Epithelial cell of esophagus (primary cell): ENCODE measurements at regions not wholly inside any gene's neighbourhood (a gene's known extent, or its start where the extent isn't known, plus 50 kb on each side); places are given as distances from the start of the nearest gene placed in this dataset.
"Not testable (repeated sequence)": the region's sequence is repeated elsewhere in the genome, so short reads cannot be mapped to it uniquely, and the experiment has no call there.

Source experiments
- DNase-seq: peaks from one replicate; pipeline ENCODE4 v3.0.0; 2010; ENCODE audit warnings: low read depth
- H3K4me3 ChIP-seq: 2 replicates; pipeline ENCODE4 v1.5.1; 2011; ENCODE audit warnings: mild to moderate bottlenecking, low read length, control low read depth
- TF ChIP-seq, protein P1 (sequence below): IDR thresholded peaks from 2 replicates; pipeline ENCODE4 v1.5.1; 2011; ENCODE audit warnings: low read depth, mild to moderate bottlenecking, low read length, control low read depth, inconsistent platforms; ENCODE audit not compliant: insufficient read depth; ENCODE audit errors: missing control alignments

DNA sequence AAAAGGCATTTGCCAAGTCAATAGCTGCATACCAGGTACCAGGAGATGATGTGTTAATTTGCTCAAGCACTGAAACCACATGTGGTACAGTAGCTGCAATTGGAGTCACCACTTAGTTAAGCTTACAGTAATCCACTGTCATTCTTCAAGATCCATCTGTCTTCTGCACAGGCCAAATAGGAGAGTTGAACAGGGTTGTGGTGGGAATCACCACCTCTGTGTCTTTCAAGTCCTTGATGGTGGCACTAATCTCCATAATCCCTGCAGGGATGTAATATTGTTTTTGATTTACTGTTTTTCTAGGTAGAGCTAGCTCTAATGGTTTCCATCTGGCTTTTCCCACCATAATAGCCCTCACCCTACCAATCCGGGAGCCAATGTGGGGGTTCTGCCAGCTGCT is 91.9 kb downstream of the FCRL5 start:
- TF ChIP-seq, protein P1, sequence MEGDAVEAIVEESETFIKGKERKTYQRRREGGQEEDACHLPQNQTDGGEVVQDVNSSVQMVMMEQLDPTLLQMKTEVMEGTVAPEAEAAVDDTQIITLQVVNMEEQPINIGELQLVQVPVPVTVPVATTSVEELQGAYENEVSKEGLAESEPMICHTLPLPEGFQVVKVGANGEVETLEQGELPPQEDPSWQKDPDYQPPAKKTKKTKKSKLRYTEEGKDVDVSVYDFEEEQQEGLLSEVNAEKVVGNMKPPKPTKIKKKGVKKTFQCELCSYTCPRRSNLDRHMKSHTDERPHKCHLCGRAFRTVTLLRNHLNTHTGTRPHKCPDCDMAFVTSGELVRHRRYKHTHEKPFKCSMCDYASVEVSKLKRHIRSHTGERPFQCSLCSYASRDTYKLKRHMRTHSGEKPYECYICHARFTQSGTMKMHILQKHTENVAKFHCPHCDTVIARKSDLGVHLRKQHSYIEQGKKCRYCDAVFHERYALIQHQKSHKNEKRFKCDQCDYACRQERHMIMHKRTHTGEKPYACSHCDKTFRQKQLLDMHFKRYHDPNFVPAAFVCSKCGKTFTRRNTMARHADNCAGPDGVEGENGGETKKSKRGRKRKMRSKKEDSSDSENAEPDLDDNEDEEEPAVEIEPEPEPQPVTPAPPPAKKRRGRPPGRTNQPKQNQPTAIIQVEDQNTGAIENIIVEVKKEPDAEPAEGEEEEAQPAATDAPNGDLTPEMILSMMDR, result no peak
- H3K4me3 ChIP-seq, result no peak overlapping the region
- no peak for DNase-seq

GRCh38 chr1:157457279-157457678 is 95.0 kb downstream of the FCRL5 start:
- no peak overlapping the region for H3K4me3 ChIP-seq
- no peak for DNase-seq
- TF ChIP-seq, protein P1, result no peak

DNA sequence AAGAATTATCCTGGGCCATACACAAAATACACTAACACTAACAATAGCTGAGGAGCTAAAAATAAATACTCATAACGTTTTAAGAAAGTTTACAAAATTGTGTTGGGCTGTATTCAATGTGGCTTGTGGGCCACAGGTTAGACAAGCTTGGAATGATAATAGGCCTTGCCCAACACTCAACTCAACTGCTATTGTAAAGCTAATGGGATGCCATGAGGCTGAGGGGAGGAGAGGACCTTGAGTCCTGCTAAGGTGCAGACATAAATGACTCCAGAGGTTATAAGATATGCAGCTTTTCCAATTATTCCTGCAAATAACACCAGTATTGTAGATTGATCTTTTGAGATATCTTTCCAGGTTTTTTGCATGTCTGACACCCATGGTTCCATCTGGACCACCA is 97.0 kb downstream of the FCRL5 start:
- no peak overlapping the region for H3K4me3 ChIP-seq
- TF ChIP-seq, protein P1, result no peak
- no peak for DNase-seq

GRCh38 chr1:157450106-157450505 is 102.2 kb downstream of the FCRL5 start:
- TF ChIP-seq, protein P1, result no peak
- no peak overlapping the region for H3K4me3 ChIP-seq
- DNase-seq, result no peak

DNA sequence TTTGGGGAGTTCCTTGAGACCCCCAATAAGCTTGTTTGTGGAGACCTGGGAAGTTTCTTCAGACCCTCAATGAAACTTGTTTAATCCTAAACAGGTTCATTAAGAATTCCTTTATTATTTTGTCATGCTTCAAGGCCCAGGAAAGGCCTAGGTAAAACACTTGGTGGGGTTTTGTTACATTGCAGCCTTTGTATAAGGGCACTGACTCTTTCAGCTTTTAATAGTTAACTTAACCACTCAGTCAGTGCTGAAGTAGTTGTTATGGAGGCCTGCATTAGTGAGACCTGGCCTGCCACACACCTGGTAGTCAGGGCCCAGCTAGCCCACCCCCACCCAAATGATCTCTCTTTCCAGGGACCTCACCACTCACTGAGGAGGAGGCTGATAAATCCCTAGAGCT is 103.7 kb downstream of the FCRL5 start:
- TF ChIP-seq, protein P1, result no peak
- H3K4me3 ChIP-seq, result no peak overlapping the region
- DNase-seq, result no peak

DNA sequence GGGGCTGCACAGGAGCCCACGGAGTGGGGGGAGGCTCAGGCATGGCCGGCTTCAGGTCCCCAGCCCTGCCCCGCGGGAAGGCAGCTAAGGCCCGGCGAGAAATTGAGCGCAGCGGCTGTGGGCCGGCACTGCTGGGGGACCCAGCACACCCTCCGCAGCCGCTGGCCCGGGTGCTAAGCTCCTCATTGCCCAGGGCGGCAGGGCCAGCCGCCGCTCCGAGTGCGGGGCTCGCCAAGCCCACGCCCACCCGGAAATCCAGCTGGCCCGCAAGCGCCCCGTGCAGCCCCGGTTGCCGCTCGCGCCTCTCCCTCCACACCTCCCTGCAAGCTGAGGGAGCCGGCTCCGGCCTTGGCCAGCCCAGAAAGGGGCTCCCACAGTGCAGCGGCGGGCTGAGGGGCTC is 106.0 kb downstream of the FCRL5 start:
- H3K4me3 ChIP-seq, DNase-seq: not testable (repeated sequence)

DNA sequence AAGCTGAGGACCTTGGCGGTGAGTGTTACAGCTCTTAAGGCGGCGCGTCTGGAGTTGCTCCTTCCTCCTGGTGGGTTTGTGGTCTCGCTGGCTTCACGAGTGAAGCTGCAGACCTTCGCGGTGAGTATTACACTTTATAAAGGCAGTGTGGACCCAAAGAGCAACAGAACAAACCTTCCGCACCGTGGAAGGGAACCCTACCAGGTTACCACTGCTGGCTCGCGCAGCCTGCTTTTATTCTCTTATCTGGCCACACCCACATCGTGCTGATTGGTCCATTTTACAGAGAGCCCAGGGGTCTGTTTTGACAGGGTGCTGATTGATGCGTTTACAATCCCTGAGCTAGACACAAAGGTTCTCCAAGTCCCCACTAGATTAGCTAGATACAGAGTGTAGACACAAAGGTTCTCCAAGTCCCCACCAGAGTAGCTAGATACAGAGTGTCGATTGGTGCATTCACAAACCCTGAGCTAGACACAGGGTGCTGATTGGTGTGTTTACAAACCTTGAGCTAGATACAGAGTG is 106.6 kb downstream of the FCRL5 start:
- not testable (repeated sequence) for DNase-seq, H3K4me3 ChIP-seq

GRCh38 chr1:157442065-157442464 is 110.2 kb downstream of the FCRL5 start:
- no peak overlapping the region for H3K4me3 ChIP-seq
- TF ChIP-seq, protein P1, result no peak
- no peak for DNase-seq
